ENCODE measurements at regions not wholly inside any gene's neighbourhood (a gene's known extent, or its start where the extent isn't known, plus 50 kb on each side); places are given as distances from the start of the nearest gene placed in this dataset.
"Not testable (repeated sequence)": the region's sequence is repeated elsewhere in the genome, so short reads cannot be mapped to it uniquely, and the experiment has no call there.

GRCh38 chr11:130679247-130679646 is 230.8 kb downstream of the ADAMTS15 start:
- intact Hi-C loops (cut with DNase I; ENCODE audit: low total_unique reads) (loop anchor here (5.0 kb wide), 1 partner anchor 148 kb away; no protein-coding TSS in a partner anchor), in situ Hi-C loops (cut with MboI; ENCODE audit: low sequenced_read_pairs in 4 of 4) (loop anchor here in 2 of 4 donors (10.0 kb wide), 2 partner anchors 234 to 244 kb away; partner anchors contain the start of gene ADAMTS15 (in 1 of the 2))
- no peak overlapping the region for H3K27ac ChIP-seq
- TF ChIP-seq CTCF (IDR thresholded peaks at IDR 0.05 in 4 of 5, conservative IDR thresholded peaks at IDR 0.05 in 1 of 5) = no peak
- TF ChIP-seq POLR2A (IDR thresholded peaks at IDR 0.05) = no peak
- peaks cover 0 to 3% (median 2%) of the 10 kb centered on the region in 3 donors for H3K9me3 ChIP-seq
- DNase-seq (no peak), ATAC-seq (no peak)
- H3K36me3 ChIP-seq = no peaks in the 10 kb centered on the region
- H3K4me3 ChIP-seq = no peak overlapping the region
- H3K4me1 ChIP-seq = peaks cover 22 to 35% of the 10 kb centered on the region in 2 donors
- no peaks in the 10 kb centered on the region for H3K27me3 ChIP-seq

GRCh38 chr11:130682471-130682870 is 233.8 kb downstream of the SNX19 start:
- ATAC-seq; H3K36me3 ChIP-seq; H3K9me3 ChIP-seq; intact Hi-C loops (cut with DNase I; ENCODE audit: low total_unique reads); H3K27me3 ChIP-seq; in situ Hi-C loops (cut with MboI; ENCODE audit: low sequenced_read_pairs in 4 of 4); H3K4me3 ChIP-seq; H3K27ac ChIP-seq; H3K4me1 ChIP-seq; DNase-seq: not testable (repeated sequence)

GRCh38 chr11:130689222-130689908 is 226.9 kb downstream of the SNX19 start:
- no peaks in the 10 kb centered on the region for H3K9me3 ChIP-seq
- ATAC-seq (no peak), DNase-seq (no peak)
- H3K27ac ChIP-seq = no peak overlapping the region
- TF ChIP-seq POLR2A (IDR thresholded peaks at IDR 0.05) (no peak), CTCF (IDR thresholded peaks at IDR 0.05 in 4 of 5, conservative IDR thresholded peaks at IDR 0.05 in 1 of 5) (no peak)
- in situ Hi-C loops (cut with MboI; ENCODE audit: low sequenced_read_pairs in 4 of 4) (no loop called here), intact Hi-C loops (cut with DNase I; ENCODE audit: low total_unique reads) (no loop called here)
- no peaks in the 10 kb centered on the region for H3K27me3 ChIP-seq
- H3K4me1 ChIP-seq = no peaks in the 10 kb centered on the region
- H3K36me3 ChIP-seq = no peaks in the 10 kb centered on the region
- H3K4me3 ChIP-seq = no peak overlapping the region

- no peak overlapping the region for H3K27ac ChIP-seq
- in situ Hi-C loops (cut with MboI; ENCODE audit: low sequenced_read_pairs in 4 of 4) (no loop called here), intact Hi-C loops (cut with DNase I; ENCODE audit: low total_unique reads) (no loop called here)
- DNase-seq (no peak), ATAC-seq (no peak)
- no peaks in the 10 kb centered on the region for H3K9me3 ChIP-seq
- H3K36me3 ChIP-seq = no peaks in the 10 kb centered on the region
- no peaks in the 10 kb centered on the region for H3K4me1 ChIP-seq
- no peak for TF ChIP-seq CTCF (IDR thresholded peaks at IDR 0.05 in 4 of 5, conservative IDR thresholded peaks at IDR 0.05 in 1 of 5)
- TF ChIP-seq POLR2A (IDR thresholded peaks at IDR 0.05) = no peak
- H3K4me3 ChIP-seq = no peak overlapping the region
- no peaks in the 10 kb centered on the region for H3K27me3 ChIP-seq
Observed at GRCh38 chr11:130691581-130691980, 224.7 kb downstream of the SNX19 start.

GRCh38 chr11:130692220-130692619 is 224.1 kb downstream of the SNX19 start:
- intact Hi-C loops (cut with DNase I; ENCODE audit: low total_unique reads) (no loop called here), in situ Hi-C loops (cut with MboI; ENCODE audit: low sequenced_read_pairs in 4 of 4) (no loop called here)
- no peaks in the 10 kb centered on the region for H3K27me3 ChIP-seq
- H3K27ac ChIP-seq = no peak overlapping the region
- no peaks in the 10 kb centered on the region for H3K36me3 ChIP-seq
- no peak overlapping the region for H3K4me3 ChIP-seq
- H3K9me3 ChIP-seq = no peaks in the 10 kb centered on the region
- H3K4me1 ChIP-seq = no peaks in the 10 kb centered on the region
- TF ChIP-seq CTCF (IDR thresholded peaks at IDR 0.05 in 4 of 5, conservative IDR thresholded peaks at IDR 0.05 in 1 of 5) = no peak
- TF ChIP-seq POLR2A (IDR thresholded peaks at IDR 0.05) = no peak
- DNase-seq = no peak
- no peak for ATAC-seq

All from gastrocnemius medialis (tissue), 4 donors.